ENCODE measurements at regions not wholly inside any gene's neighbourhood (a gene's known extent, or its start where the extent isn't known, plus 50 kb on each side); places are given as distances from the start of the nearest gene placed in this dataset.

- Histone ChIP-seq H3K27ac (no peak overlapping the region), H3K79me2 (ENCODE audit: low read depth) (no peaks in the 10 kb centered on the region)
- peak overlapping the region; percentile 60 for H3K27ac Mint-ChIP-seq
Observed at GRCh38 chr11:71145988-71146824, 106.2 kb downstream of the SHANK2 start.

DNA sequence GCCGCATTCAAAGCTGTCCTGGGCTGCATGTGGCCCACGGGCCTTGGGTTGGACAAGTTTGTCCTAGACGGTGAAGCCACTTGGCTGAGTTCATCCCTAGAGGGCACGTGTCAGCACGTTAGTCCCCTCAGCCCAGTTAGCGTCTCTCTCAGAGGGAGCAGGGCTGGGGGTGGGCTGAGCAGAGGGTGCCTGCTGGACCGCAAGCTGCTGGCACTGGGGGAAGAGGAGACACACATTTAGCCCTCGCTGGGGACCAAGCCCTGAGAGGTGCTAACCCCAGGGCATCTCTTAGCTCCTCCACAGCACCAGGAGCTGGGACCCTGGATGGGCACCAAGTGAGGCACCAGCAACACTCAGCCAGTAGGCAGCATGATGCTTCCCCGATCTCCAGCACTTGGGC is 107.0 kb downstream of the SHANK2 start:
- no peaks in the 10 kb centered on the region for H4K20me1 ChIP-seq (ENCODE audit: low read depth)
- H3K4me3 ChIP-seq, result no peak overlapping the region
- no peak overlapping the region for H3K4me2 ChIP-seq
- H2AFZ ChIP-seq (replicated peaks), result no peak overlapping the region
- no peaks in the 10 kb centered on the region for H3F3A ChIP-seq (ENCODE audit: low read depth)
- H3K27me3 ChIP-seq, result no peaks in the 10 kb centered on the region
- no peaks in the 10 kb centered on the region for H3K36me3 Mint-ChIP-seq
- no peak overlapping the region for H3K27ac Mint-ChIP-seq
- no peak for DNase-seq (ENCODE audit: low spot score)
- peaks cover 16% of the 10 kb centered on the region for H3K27me3 Mint-ChIP-seq (ENCODE audit: insufficient read depth, low read depth)
- no peak overlapping the region for H3K4me3 Mint-ChIP-seq
- H3K9me3 Mint-ChIP-seq, result peaks cover 14% of the 10 kb centered on the region
- H3K9ac ChIP-seq, result no peak overlapping the region
- H3K27ac ChIP-seq, result no peak overlapping the region
- H3K4me1 Mint-ChIP-seq, result peaks cover 2% of the 10 kb centered on the region
- H3K36me3 ChIP-seq, result no peaks in the 10 kb centered on the region
- no peaks in the 10 kb centered on the region for H3K9me3 ChIP-seq (ENCODE audit: low read depth)
- H3K79me2 ChIP-seq (ENCODE audit: low read depth), result no peaks in the 10 kb centered on the region
- TF ChIP-seq, protein P1, sequence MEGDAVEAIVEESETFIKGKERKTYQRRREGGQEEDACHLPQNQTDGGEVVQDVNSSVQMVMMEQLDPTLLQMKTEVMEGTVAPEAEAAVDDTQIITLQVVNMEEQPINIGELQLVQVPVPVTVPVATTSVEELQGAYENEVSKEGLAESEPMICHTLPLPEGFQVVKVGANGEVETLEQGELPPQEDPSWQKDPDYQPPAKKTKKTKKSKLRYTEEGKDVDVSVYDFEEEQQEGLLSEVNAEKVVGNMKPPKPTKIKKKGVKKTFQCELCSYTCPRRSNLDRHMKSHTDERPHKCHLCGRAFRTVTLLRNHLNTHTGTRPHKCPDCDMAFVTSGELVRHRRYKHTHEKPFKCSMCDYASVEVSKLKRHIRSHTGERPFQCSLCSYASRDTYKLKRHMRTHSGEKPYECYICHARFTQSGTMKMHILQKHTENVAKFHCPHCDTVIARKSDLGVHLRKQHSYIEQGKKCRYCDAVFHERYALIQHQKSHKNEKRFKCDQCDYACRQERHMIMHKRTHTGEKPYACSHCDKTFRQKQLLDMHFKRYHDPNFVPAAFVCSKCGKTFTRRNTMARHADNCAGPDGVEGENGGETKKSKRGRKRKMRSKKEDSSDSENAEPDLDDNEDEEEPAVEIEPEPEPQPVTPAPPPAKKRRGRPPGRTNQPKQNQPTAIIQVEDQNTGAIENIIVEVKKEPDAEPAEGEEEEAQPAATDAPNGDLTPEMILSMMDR (IDR thresholded peaks at IDR 0.05), result no peak
- no peak for TF ChIP-seq EZH2 (IDR thresholded peaks at IDR 0.05)
- no peak for TF ChIP-seq EZH2phosphoT487 (IDR thresholded peaks at IDR 0.05)
- H3K4me1 ChIP-seq, result no peaks in the 10 kb centered on the region

More at GRCh38 chr11:71145988-71146824, 106.2 kb downstream of the SHANK2 start:
- no peak for DNase-seq (ENCODE audit: low spot score)
- Histone ChIP-seq H2AFZ (replicated peaks) (no peak overlapping the region), H3F3A (ENCODE audit: low read depth) (no peaks in the 10 kb centered on the region), H4K20me1 (ENCODE audit: low read depth) (no peaks in the 10 kb centered on the region), H3K4me3 (no peak overlapping the region), H3K4me1 (no peaks in the 10 kb centered on the region), H3K9ac (no peak overlapping the region), H3K27me3 (no peaks in the 10 kb centered on the region), H3K9me3 (ENCODE audit: low read depth) (no peaks in the 10 kb centered on the region), H3K4me2 (no peak overlapping the region), H3K36me3 (no peaks in the 10 kb centered on the region)
- Mint-ChIP-seq H3K4me3 (no peak overlapping the region), H3K4me1 (peaks cover 2% of the 10 kb centered on the region), H3K36me3 (no peaks in the 10 kb centered on the region), H3K27me3 (ENCODE audit: insufficient read depth, low read depth) (peaks cover 24% of the 10 kb centered on the region), H3K9me3 (peaks cover 14% of the 10 kb centered on the region)
- TF ChIP-seq EZH2phosphoT487 (IDR thresholded peaks at IDR 0.05) (no peak), EZH2 (IDR thresholded peaks at IDR 0.05) (no peak)
- TF ChIP-seq, protein P1 (IDR thresholded peaks at IDR 0.05), result no peak

- H2AFZ ChIP-seq (replicated peaks), result no peak overlapping the region
- TF ChIP-seq EZH2 (IDR thresholded peaks at IDR 0.05), result no peak
- TF ChIP-seq, protein P1 (IDR thresholded peaks at IDR 0.05), result no peak
- TF ChIP-seq EZH2phosphoT487 (IDR thresholded peaks at IDR 0.05), result no peak
- H3K4me1 Mint-ChIP-seq, result peaks cover 2% of the 10 kb centered on the region
Observed at GRCh38 chr11:71144736-71145135, 107.6 kb downstream of the SHANK2 start.

More at GRCh38 chr11:71144736-71145135, 107.6 kb downstream of the SHANK2 start:
- H3K36me3 ChIP-seq, result no peaks in the 10 kb centered on the region
- Mint-ChIP-seq H3K27me3 (ENCODE audit: insufficient read depth, low read depth) (peaks cover 16% of the 10 kb centered on the region), H3K36me3 (no peaks in the 10 kb centered on the region), H3K4me3 (no peak overlapping the region), H3K27ac (no peak overlapping the region), H3K9me3 (peaks cover 14% of the 10 kb centered on the region)
- no peak overlapping the region for H3K9ac ChIP-seq
- H3K4me2 ChIP-seq, result no peak overlapping the region
- DNase-seq (ENCODE audit: low spot score), result no peak
- H3K4me3 ChIP-seq, result no peak overlapping the region
- no peaks in the 10 kb centered on the region for H3K9me3 ChIP-seq (ENCODE audit: low read depth)
- H3K27ac ChIP-seq, result no peak overlapping the region
- H3F3A ChIP-seq (ENCODE audit: low read depth), result no peaks in the 10 kb centered on the region
- H3K79me2 ChIP-seq (ENCODE audit: low read depth), result no peaks in the 10 kb centered on the region
- H3K4me1 ChIP-seq, result peaks cover 4% of the 10 kb centered on the region
- no peaks in the 10 kb centered on the region for H4K20me1 ChIP-seq (ENCODE audit: low read depth)
- H3K27me3 ChIP-seq, result no peaks in the 10 kb centered on the region
